GM23338 (cell line): ENCODE measurements at regions not wholly inside any gene's neighbourhood (a gene's known extent, or its start where the extent isn't known, plus 50 kb on each side); places are given as distances from the start of the nearest gene placed in this dataset.

ENCODE experiments used
- ATAC-seq: fragments of 200-7000 bp; cut with Tn5 transposase; 3 replicates; pipeline ENCODE4 v1.9.1; 2020
- DNase-seq: peaks from one replicate; pipeline ENCODE4 v3.0.0-alpha.2; 2015; ENCODE audit warnings: low spot score
- H2AFZ ChIP-seq: fragments of 200-600 bp; sonication (generic); 2 replicates; pipeline ENCODE4 v1.8.0; 2016; ENCODE audit warnings: antibody characterized with exemption, mild to moderate bottlenecking, moderate library complexity
- H3F3A ChIP-seq: fragments of 200-600 bp; sonication (generic); replicated peaks from 2 replicates; pipeline ENCODE4 v1.8.0; 2017; ENCODE audit warnings: antibody characterized with exemption, mixed run types, low read depth
- H3K27ac ChIP-seq: fragments of 200-600 bp; sonication (generic); 2 replicates; pipeline ENCODE4 v1.6.1; 2016; ENCODE audit warnings: low read depth
- H3K27me3 ChIP-seq: fragments of 200-600 bp; sonication (generic); 2 replicates; pipeline ENCODE4 v1.8.0; 2016; ENCODE audit warnings: mild to moderate bottlenecking, mixed run types, moderate library complexity; ENCODE audit not compliant: insufficient read depth
- H3K36me3 ChIP-seq: fragments of 200-600 bp; sonication (generic); 2 replicates; pipeline ENCODE4 v1.8.0; 2016; ENCODE audit warnings: mild to moderate bottlenecking; ENCODE audit not compliant: insufficient read depth
- H3K4me1 ChIP-seq: fragments of 200-600 bp; sonication (generic); 2 replicates; pipeline ENCODE4 v1.8.0; 2016; ENCODE audit warnings: mild to moderate bottlenecking, moderate library complexity; ENCODE audit not compliant: insufficient read depth
- H3K4me2 ChIP-seq: fragments of 200-600 bp; sonication (generic); 2 replicates; pipeline ENCODE4 v1.7.1; 2017; ENCODE audit warnings: mixed run types
- H3K4me3 ChIP-seq: fragments of 200-600 bp; sonication (generic); 2 replicates; pipeline ENCODE4 v1.6.1; 2016; ENCODE audit warnings: mixed run types
- H3K79me2 ChIP-seq: fragments of 200-600 bp; sonication (generic); replicated peaks from 2 replicates; pipeline ENCODE4 v1.8.0; 2017; ENCODE audit warnings: mild to moderate bottlenecking; ENCODE audit not compliant: insufficient read depth
- H3K9me2 ChIP-seq: fragments of 200-600 bp; sonication (generic); 2 replicates; pipeline ENCODE4 v1.8.0; 2017; ENCODE audit not compliant: insufficient read depth
- H4K20me1 ChIP-seq: fragments of 200-600 bp; sonication (generic); replicated peaks from 2 replicates; pipeline ENCODE4 v1.8.0; 2017; ENCODE audit warnings: mild to moderate bottlenecking; ENCODE audit not compliant: insufficient read depth
- H3K27ac Mint-ChIP-seq: 2 replicates; pipeline ENCODE4 v1.8.0; 2020; ENCODE audit warnings: inconsistent platforms, mild to moderate bottlenecking, moderate library complexity, mixed read lengths
- H3K27me3 Mint-ChIP-seq: 3 replicates; pipeline ENCODE4 v1.8.0; 2022; ENCODE audit warnings: low read depth, mild to moderate bottlenecking, moderate library complexity, mixed read lengths, inconsistent platforms; ENCODE audit not compliant: insufficient read depth, poor library complexity
- H3K36me3 Mint-ChIP-seq: 3 replicates; pipeline ENCODE4 v1.8.0; 2021; ENCODE audit warnings: low read depth, mild to moderate bottlenecking, inconsistent platforms, moderate library complexity, mixed read lengths
- H3K4me1 Mint-ChIP-seq: 3 replicates; pipeline ENCODE4 v1.8.0; 2020; ENCODE audit warnings: mild to moderate bottlenecking, inconsistent platforms, mixed read lengths
- H3K4me3 Mint-ChIP-seq: 3 replicates; pipeline ENCODE4 v1.8.0; 2021; ENCODE audit warnings: moderate library complexity, mild to moderate bottlenecking, inconsistent platforms, mixed read lengths
- H3K9me3 Mint-ChIP-seq: 3 replicates; pipeline ENCODE4 v1.8.0; 2020; ENCODE audit warnings: moderate library complexity, mild to moderate bottlenecking, inconsistent platforms, mixed read lengths
- CREB1 ChIP-seq: fragments of 250-450 bp; sonication (Bioruptor Pico); IDR thresholded peaks from 2 replicates; pipeline ENCODE4 v1.5.0; 2020; ENCODE audit warnings: low read depth, mild to moderate bottlenecking, moderate library complexity
- EZH2 ChIP-seq: fragments of 200-600 bp; sonication (generic); IDR thresholded peaks from one replicate; pipeline ENCODE4 v1.8.0; 2017; ENCODE audit warnings: antibody characterized with exemption, mild to moderate bottlenecking, low read depth; ENCODE audit not compliant: unreplicated experiment
- EZH2phosphoT487 ChIP-seq: fragments of 200-600 bp; sonication (generic); IDR thresholded peaks from one replicate; pipeline ENCODE4 v1.8.1; 2018; ENCODE audit warnings: antibody characterized with exemption; ENCODE audit not compliant: unreplicated experiment
- JUNB ChIP-seq: IDR thresholded peaks from one replicate; pipeline ENCODE4 v1.6.1; 2016; ENCODE audit warnings: antibody characterized with exemption; ENCODE audit not compliant: unreplicated experiment
- NANOG ChIP-seq: IDR thresholded peaks from 2 replicates; pipeline ENCODE4 v1.6.1; 2016; ENCODE audit warnings: antibody characterized with exemption, borderline replicate concordance
- POLR2AphosphoS5 ChIP-seq: IDR thresholded peaks from 2 replicates; pipeline ENCODE4 v1.6.1; 2016; ENCODE audit warnings: antibody characterized with exemption, low read depth
- STAT1 ChIP-seq: IDR thresholded peaks from one replicate; pipeline ENCODE4 v1.6.1; 2016; ENCODE audit warnings: antibody characterized with exemption; ENCODE audit not compliant: unreplicated experiment
- ZNF114 ChIP-seq: fragments of 250-450 bp; sonication (Bioruptor Pico); IDR thresholded peaks from 2 replicates; pipeline ENCODE4 v1.5.0; 2020; ENCODE audit warnings: mild to moderate bottlenecking, moderate library complexity
- ZNF331 ChIP-seq: fragments of 250-450 bp; sonication (Bioruptor Pico); IDR thresholded peaks from 2 replicates; pipeline ENCODE4 v1.5.0; 2020; ENCODE audit warnings: low read depth, mild to moderate bottlenecking, moderate library complexity
- TF ChIP-seq, protein P1 (sequence below): IDR thresholded peaks from one replicate; pipeline ENCODE4 v1.6.1; 2018; ENCODE audit warnings: antibody characterized with exemption; ENCODE audit not compliant: unreplicated experiment
- TF ChIP-seq, protein P2 (sequence below), 2 experiments: fragments of 200-600 bp in 1 of 2; sonication (generic) in 1 of 2; conservative IDR thresholded peaks; 2 replicates each; pipeline versions ENCODE4 v1.5.1 to v1.6.1; 2016 to 2017; ENCODE audit warnings: antibody characterized with exemption in 2 of 2, low read depth in 2 of 2, mild to moderate bottlenecking in 2 of 2, moderate library complexity in 1 of 2
- TF ChIP-seq, protein P3 (sequence below): fragments of 250-450 bp; sonication (Bioruptor Pico); IDR thresholded peaks from 2 replicates; pipeline ENCODE4 v1.5.0; 2020; ENCODE audit warnings: mild to moderate bottlenecking, moderate library complexity
- TF ChIP-seq, protein P4 (sequence below): IDR thresholded peaks from 2 replicates; pipeline ENCODE4 v1.6.1; 2016; ENCODE audit warnings: antibody characterized with exemption

DNA sequence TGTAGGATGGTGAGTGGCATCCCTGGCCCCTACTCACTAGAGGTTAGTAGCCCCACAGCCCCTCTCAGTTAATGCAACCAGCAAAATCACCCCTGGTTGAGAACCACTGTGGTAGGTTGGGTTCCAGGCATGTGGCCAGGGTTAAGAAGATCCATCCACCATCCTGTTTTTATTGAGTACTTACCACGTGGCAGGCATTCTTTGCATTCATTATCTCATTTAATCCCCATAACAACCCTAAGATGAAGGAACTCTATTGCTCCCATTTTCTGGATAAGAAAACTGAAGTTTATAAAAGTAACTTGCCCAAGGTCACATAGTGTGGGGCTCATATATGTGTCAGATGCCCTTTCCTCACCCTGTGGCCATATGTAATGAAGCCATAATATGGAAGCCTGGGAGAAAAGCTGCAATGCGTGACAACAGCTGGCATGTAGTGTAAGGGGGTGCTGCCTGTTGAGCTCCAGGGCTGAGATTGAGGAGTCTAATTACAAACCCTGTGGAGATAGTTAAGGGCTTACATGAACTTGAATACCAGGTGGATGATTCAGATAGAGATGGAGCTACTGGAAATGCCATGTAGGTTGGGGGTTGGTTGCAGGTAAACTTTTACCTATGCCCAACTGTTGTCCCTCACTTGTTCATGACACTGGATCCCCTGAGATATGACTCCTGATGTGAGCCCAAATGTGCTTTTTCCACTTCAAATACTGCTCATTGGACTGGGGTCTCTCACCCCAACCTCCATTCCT is 100.2 kb upstream of the PGRMC2 start:
- TF ChIP-seq, protein P1, sequence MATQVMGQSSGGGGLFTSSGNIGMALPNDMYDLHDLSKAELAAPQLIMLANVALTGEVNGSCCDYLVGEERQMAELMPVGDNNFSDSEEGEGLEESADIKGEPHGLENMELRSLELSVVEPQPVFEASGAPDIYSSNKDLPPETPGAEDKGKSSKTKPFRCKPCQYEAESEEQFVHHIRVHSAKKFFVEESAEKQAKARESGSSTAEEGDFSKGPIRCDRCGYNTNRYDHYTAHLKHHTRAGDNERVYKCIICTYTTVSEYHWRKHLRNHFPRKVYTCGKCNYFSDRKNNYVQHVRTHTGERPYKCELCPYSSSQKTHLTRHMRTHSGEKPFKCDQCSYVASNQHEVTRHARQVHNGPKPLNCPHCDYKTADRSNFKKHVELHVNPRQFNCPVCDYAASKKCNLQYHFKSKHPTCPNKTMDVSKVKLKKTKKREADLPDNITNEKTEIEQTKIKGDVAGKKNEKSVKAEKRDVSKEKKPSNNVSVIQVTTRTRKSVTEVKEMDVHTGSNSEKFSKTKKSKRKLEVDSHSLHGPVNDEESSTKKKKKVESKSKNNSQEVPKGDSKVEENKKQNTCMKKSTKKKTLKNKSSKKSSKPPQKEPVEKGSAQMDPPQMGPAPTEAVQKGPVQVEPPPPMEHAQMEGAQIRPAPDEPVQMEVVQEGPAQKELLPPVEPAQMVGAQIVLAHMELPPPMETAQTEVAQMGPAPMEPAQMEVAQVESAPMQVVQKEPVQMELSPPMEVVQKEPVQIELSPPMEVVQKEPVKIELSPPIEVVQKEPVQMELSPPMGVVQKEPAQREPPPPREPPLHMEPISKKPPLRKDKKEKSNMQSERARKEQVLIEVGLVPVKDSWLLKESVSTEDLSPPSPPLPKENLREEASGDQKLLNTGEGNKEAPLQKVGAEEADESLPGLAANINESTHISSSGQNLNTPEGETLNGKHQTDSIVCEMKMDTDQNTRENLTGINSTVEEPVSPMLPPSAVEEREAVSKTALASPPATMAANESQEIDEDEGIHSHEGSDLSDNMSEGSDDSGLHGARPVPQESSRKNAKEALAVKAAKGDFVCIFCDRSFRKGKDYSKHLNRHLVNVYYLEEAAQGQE: no peak
- TF ChIP-seq, protein P2, sequence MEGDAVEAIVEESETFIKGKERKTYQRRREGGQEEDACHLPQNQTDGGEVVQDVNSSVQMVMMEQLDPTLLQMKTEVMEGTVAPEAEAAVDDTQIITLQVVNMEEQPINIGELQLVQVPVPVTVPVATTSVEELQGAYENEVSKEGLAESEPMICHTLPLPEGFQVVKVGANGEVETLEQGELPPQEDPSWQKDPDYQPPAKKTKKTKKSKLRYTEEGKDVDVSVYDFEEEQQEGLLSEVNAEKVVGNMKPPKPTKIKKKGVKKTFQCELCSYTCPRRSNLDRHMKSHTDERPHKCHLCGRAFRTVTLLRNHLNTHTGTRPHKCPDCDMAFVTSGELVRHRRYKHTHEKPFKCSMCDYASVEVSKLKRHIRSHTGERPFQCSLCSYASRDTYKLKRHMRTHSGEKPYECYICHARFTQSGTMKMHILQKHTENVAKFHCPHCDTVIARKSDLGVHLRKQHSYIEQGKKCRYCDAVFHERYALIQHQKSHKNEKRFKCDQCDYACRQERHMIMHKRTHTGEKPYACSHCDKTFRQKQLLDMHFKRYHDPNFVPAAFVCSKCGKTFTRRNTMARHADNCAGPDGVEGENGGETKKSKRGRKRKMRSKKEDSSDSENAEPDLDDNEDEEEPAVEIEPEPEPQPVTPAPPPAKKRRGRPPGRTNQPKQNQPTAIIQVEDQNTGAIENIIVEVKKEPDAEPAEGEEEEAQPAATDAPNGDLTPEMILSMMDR (conservative IDR thresholded peaks at IDR 0.05; ENCODE audit: low read depth in 2 of 2): no peak
- TF ChIP-seq POLR2AphosphoS5: no peak
- TF ChIP-seq ZNF331 (CRISPR knock-in tag): no peak
- TF ChIP-seq EZH2: no peak
- TF ChIP-seq EZH2phosphoT487: no peak
- TF ChIP-seq NANOG: no peak
- no peak for TF ChIP-seq STAT1
- TF ChIP-seq, protein P3, sequence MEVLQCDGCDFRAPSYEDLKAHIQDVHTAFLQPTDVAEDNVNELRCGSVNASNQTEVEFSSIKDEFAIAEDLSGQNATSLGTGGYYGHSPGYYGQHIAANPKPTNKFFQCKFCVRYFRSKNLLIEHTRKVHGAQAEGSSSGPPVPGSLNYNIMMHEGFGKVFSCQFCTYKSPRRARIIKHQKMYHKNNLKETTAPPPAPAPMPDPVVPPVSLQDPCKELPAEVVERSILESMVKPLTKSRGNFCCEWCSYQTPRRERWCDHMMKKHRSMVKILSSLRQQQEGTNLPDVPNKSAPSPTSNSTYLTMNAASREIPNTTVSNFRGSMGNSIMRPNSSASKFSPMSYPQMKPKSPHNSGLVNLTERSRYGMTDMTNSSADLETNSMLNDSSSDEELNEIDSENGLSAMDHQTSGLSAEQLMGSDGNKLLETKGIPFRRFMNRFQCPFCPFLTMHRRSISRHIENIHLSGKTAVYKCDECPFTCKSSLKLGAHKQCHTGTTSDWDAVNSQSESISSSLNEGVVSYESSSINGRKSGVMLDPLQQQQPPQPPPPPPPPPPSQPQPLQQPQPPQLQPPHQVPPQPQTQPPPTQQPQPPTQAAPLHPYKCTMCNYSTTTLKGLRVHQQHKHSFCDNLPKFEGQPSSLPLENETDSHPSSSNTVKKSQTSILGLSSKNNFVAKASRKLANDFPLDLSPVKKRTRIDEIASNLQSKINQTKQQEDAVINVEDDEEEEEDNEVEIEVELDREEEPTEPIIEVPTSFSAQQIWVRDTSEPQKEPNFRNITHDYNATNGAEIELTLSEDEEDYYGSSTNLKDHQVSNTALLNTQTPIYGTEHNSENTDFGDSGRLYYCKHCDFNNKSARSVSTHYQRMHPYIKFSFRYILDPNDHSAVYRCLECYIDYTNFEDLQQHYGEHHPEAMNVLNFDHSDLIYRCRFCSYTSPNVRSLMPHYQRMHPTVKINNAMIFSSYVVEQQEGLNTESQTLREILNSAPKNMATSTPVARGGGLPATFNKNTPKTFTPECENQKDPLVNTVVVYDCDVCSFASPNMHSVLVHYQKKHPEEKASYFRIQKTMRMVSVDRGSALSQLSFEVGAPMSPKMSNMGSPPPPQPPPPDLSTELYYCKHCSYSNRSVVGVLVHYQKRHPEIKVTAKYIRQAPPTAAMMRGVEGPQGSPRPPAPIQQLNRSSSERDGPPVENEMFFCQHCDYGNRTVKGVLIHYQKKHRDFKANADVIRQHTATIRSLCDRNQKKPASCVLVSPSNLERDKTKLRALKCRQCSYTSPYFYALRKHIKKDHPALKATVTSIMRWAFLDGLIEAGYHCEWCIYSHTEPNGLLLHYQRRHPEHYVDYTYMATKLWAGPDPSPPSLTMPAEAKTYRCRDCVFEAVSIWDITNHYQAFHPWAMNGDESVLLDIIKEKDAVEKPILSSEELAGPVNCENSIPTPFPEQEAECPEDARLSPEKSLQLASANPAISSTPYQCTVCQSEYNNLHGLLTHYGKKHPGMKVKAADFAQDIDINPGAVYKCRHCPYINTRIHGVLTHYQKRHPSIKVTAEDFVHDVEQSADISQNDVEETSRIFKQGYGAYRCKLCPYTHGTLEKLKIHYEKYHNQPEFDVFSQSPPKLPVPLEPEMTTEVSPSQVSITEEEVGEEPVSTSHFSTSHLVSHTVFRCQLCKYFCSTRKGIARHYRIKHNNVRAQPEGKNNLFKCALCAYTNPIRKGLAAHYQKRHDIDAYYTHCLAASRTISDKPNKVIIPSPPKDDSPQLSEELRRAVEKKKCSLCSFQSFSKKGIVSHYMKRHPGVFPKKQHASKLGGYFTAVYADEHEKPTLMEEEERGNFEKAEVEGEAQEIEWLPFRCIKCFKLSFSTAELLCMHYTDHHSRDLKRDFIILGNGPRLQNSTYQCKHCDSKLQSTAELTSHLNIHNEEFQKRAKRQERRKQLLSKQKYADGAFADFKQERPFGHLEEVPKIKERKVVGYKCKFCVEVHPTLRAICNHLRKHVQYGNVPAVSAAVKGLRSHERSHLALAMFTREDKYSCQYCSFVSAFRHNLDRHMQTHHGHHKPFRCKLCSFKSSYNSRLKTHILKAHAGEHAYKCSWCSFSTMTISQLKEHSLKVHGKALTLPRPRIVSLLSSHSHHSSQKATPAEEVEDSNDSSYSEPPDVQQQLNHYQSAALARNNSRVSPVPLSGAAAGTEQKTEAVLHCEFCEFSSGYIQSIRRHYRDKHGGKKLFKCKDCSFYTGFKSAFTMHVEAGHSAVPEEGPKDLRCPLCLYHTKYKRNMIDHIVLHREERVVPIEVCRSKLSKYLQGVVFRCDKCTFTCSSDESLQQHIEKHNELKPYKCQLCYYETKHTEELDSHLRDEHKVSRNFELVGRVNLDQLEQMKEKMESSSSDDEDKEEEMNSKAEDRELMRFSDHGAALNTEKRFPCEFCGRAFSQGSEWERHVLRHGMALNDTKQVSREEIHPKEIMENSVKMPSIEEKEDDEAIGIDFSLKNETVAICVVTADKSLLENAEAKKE (CRISPR knock-in tag): no peak
- no peak for TF ChIP-seq JUNB
- TF ChIP-seq, protein P4, sequence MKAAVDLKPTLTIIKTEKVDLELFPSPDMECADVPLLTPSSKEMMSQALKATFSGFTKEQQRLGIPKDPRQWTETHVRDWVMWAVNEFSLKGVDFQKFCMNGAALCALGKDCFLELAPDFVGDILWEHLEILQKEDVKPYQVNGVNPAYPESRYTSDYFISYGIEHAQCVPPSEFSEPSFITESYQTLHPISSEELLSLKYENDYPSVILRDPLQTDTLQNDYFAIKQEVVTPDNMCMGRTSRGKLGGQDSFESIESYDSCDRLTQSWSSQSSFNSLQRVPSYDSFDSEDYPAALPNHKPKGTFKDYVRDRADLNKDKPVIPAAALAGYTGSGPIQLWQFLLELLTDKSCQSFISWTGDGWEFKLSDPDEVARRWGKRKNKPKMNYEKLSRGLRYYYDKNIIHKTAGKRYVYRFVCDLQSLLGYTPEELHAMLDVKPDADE: no peak
- TF ChIP-seq CREB1 (CRISPR knock-in tag): no peak
- no peak for TF ChIP-seq ZNF114 (CRISPR knock-in tag)
- no peaks in the 10 kb centered on the region for H3K36me3 ChIP-seq
- H2AFZ ChIP-seq: no peak overlapping the region
- H3K9me2 ChIP-seq: no peaks in the 10 kb centered on the region
- H3K79me2 ChIP-seq: no peaks in the 10 kb centered on the region
- no peak overlapping the region for H3K4me3 Mint-ChIP-seq
- no peak overlapping the region for H3K4me2 ChIP-seq
- peaks cover 18% of the 10 kb centered on the region for H3K4me1 Mint-ChIP-seq
- H3K27me3 Mint-ChIP-seq: no peaks in the 10 kb centered on the region
- H3K9me3 Mint-ChIP-seq: no peaks in the 10 kb centered on the region
- H3F3A ChIP-seq: no peaks in the 10 kb centered on the region
- no peaks in the 10 kb centered on the region for H4K20me1 ChIP-seq
- no peaks in the 10 kb centered on the region for H3K27me3 ChIP-seq
- DNase-seq (no peak), ATAC-seq (no peak)
- no peak overlapping the region for H3K27ac ChIP-seq
- H3K4me3 ChIP-seq: no peak overlapping the region
- H3K27ac Mint-ChIP-seq: no peak overlapping the region
- H3K4me1 ChIP-seq: peaks cover 16% of the 10 kb centered on the region
- no peaks in the 10 kb centered on the region for H3K36me3 Mint-ChIP-seq
